Heart right ventricle (tissue), 16 donors: ENCODE measurements at regions not wholly inside any gene's neighbourhood (a gene's known extent, or its start where the extent isn't known, plus 50 kb on each side); places are given as distances from the start of the nearest gene placed in this dataset.

Source experiments
- ATAC-seq, 8 donors: fragments of 200-7000 bp; cut with Tn5 transposase; one replicate each; pipeline ENCODE4 v1.9.1; 2020; ENCODE audit warnings: mild to moderate bottlenecking in 8 of 8, moderate library complexity in 8 of 8, moderate number of reproducible peaks in 1 of 8
- DNase-seq, 2 donors: peaks; one replicate each; pipeline ENCODE4 v3.0.0-alpha.2; 2020
- H3K27ac ChIP-seq, 10 donors: fragments of 200-600 bp; sonication (generic) in 2 of 10; one replicate each; pipeline versions ENCODE4 v1.5.0 to v1.8.0; 2020 to 2022; ENCODE audit warnings: mild to moderate bottlenecking in 3 of 10
- H3K27me3 ChIP-seq, 7 donors: fragments of 200-600 bp; one replicate each; pipeline ENCODE4 v1.8.0; 2021 to 2022; ENCODE audit warnings: mild to moderate bottlenecking in 2 of 7
- H3K36me3 ChIP-seq, 9 donors: fragments of 200-600 bp; sonication (generic) in 1 of 9; one replicate each; pipeline versions ENCODE4 v1.5.0 to v1.8.0; 2020 to 2022; ENCODE audit warnings: mild to moderate bottlenecking in 2 of 9
- H3K4me1 ChIP-seq, 9 donors: fragments of 200-600 bp; sonication (generic) in 1 of 9; one replicate each; pipeline versions ENCODE4 v1.5.0 to v1.8.0; 2020 to 2022; ENCODE audit warnings: mild to moderate bottlenecking in 4 of 9
- H3K4me3 ChIP-seq, 10 donors: fragments of 200-600 bp; sonication (generic) in 2 of 10; one replicate each; pipeline versions ENCODE4 v1.5.0 to v1.8.0; 2020 to 2022; ENCODE audit warnings: mild to moderate bottlenecking in 7 of 10, moderate library complexity in 2 of 10
- H3K9me3 ChIP-seq, 11 donors: fragments of 200-600 bp in 10 of 11; sonication (generic) in 2 of 11; one replicate each; pipeline versions ENCODE4 v1.5.0 to v1.8.0; 2013 to 2022; ENCODE audit warnings: mild to moderate bottlenecking in 2 of 11, control low read depth in 1 of 11, moderate library complexity in 1 of 11
- WGBS, 2 donors: extraction: QIAGEN DNeasy Blood & Tissue Kit; methylation state at CpG; one replicate each; pipeline ENCODE4 v1.1.7; 2013; ENCODE audit warnings: inconsistent platforms in 1 of 2; 5-methylcytosine and 5-hydroxymethylcytosine counted together
- intact Hi-C, 10 donors: fragments of 100-400 bp; cut with DNase I; formaldehyde crosslinking; loops; one replicate each; pipeline versions ENCODE4 v1.11.1 to v1.14.2; 2022
- TF ChIP-seq, protein P1 (sequence below), 9 donors: fragments of 200-600 bp; sonication (generic) in 2 of 9; IDR thresholded peaks; one replicate each; pipeline versions ENCODE4 v1.5.0 to v1.8.0; 2021 to 2022; ENCODE audit warnings: antibody characterized with exemption in 9 of 9, mild to moderate bottlenecking in 5 of 9, moderate library complexity in 1 of 9
- donor health status: Arrhythmogenic right ventricular cardiomyopathy.
- donor health status: ischemic (EF 13 %, LVEDD 7.1; RV severe dilation, severe dysfunction).
- donor health status: healthy with polysubstance abuse.
- donor health status: DM: no; HTN: yes; CAD: no.
- donor health status: DM: no; HTN: no; CAD: no.
- donor health status: ischemic (EF 25% LVEDD 6.9; RV normal size, moderate dysfunction).
- donor health status: ischemic (EF 25% LVEDD 5.7; RV mildly dilated, moderate dysfunction).
- donor health status: healthy.
- donor health status: DM: yes; HTN: yes; CAD: no.
- donor health status: Ischemic cardiomyopathy.
- donor health status: ischemic (EF 35%, LVEDD 5.7; RV mildly dilated, moderate dysfunction).
- donor health status: nonischemic (EF 11% LVEDD 7.7; RV severe dilation, severe dysfunction).
- donor health status: DM: yes; HTN: yes; CAD: no.
- donor health status: PGD.
- donor health status: ischemic (EF 29% LVEDD 5.4; RV normal size, mild dysfunction).
- donor health status: nonischemic (EF 23%, LVEDD 6.1; RV moderate dilation, normal function).

DNA sequence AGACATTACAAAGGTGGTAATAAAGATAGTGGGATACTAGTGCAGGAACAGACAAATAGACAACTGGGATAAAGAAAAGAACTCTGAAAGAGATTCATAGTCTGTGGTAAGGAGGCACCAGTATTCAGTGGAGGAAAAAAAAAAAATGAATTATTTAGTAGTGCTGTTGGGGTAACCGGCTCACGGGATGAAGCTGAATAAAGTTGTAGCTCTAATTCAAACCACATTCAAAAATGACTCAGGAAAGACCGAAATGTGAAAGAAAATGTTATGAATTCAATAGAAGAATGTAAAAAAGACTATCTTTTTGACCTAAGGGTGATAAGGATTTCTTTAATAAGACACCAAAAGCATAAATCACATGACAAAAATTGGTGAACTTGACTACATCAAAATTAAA is 83.1 kb upstream of the HABP2 start:
- WGBS, 2 donors, result 95 to 97% methylated on average over 3 of the region's 3 CpGs
- Histone ChIP-seq H3K27me3 (no peaks in the 10 kb centered on the region), H3K9me3 (no peaks in the 10 kb centered on the region), H3K4me1 (peaks cover 0 to 16% (median 7%) of the 10 kb centered on the region in 9 donors), H3K27ac (no peak overlapping the region), H3K4me3 (no peak overlapping the region), H3K36me3 (no peaks in the 10 kb centered on the region)
- intact Hi-C loops, result no loop called here
- ATAC-seq, result no peak
- TF ChIP-seq, protein P1, sequence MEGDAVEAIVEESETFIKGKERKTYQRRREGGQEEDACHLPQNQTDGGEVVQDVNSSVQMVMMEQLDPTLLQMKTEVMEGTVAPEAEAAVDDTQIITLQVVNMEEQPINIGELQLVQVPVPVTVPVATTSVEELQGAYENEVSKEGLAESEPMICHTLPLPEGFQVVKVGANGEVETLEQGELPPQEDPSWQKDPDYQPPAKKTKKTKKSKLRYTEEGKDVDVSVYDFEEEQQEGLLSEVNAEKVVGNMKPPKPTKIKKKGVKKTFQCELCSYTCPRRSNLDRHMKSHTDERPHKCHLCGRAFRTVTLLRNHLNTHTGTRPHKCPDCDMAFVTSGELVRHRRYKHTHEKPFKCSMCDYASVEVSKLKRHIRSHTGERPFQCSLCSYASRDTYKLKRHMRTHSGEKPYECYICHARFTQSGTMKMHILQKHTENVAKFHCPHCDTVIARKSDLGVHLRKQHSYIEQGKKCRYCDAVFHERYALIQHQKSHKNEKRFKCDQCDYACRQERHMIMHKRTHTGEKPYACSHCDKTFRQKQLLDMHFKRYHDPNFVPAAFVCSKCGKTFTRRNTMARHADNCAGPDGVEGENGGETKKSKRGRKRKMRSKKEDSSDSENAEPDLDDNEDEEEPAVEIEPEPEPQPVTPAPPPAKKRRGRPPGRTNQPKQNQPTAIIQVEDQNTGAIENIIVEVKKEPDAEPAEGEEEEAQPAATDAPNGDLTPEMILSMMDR (IDR thresholded peaks at IDR 0.05), result no peak
- DNase-seq, result no peak

DNA sequence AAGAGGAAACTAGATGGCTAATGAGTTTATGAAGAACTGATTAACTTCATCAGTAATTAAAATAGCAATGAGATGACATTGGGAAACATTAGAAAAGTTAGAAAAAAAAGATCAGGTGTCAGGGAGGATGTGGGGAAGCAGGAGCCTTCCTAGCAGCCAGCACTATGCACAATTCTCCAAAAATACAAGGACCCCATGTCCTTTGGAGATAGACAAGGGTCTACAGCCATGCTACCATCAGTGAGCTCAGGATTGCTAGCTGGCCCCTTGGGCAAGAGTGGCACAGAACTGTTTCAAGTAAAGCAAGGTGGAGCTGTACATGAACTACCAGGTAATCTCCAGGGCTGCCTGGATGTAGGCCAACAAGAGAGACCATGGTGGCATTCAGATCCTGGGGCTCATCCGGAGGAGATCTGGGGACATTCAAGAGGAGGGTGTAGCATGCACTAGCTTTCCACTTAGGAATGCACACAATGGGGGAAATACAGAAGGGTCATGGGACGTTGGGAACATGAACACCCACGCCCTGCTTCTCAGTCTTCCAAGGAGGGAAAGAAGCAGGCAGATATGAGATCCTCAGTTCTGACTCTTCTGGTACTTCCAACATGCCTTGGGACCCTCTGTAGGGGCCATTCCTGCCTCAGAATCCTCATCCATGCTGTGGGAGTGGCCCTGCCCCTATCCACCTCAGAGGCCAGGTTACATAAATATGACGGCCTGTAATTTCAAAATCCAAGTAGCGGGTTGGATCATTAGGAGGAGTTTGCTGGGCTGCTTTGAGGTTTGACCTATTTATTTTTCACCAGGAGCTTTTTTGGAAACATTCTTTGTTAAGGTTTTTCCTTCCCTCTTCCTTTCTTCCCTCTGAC is 82.2 kb upstream of the HABP2 start:
- no peaks in the 10 kb centered on the region for H3K9me3 ChIP-seq
- TF ChIP-seq, protein P1 (IDR thresholded peaks at IDR 0.05), result no peak

DNA sequence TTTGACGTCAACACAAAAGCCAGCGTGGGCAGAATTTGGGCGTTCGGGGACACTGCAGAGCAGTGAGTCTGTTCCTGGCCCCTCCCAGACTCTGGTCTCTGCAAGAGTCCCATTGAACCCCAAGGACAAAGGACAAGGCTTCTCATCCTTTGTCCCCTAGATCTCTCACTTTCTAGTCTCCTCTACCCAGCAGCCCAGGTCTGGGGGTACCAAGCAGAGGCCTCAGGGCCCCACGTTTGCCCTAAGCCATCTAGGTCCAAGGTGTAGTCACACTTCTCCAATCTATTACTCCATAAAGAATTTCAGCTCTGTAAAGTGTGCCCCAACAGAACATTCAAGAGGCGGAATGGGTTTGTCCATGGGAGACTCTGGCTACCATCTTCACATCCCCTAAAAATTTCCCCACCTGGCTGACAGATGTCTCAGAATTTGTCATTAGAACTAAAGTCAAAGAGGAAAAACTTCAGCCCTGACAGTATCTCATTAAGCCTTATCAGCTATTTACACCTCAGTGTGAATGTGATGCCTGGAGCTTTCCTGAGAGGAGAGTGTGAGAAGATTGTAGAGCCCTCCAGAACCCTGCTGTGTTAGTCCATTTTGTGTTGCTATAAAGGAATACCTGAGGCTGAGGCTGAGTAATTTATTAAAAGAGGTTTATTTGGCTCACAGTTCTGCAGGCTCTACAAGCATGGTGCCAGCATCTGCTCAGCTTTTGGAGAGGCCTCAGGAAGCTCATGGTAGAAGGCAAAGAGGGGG is 81.4 kb upstream of the HABP2 start:
- ATAC-seq (no peak), DNase-seq (no peak)
- H3K36me3 ChIP-seq, result no peaks in the 10 kb centered on the region
- intact Hi-C loops, result no loop called here
- H3K27ac ChIP-seq, result no peak overlapping the region
- no peaks in the 10 kb centered on the region for H3K27me3 ChIP-seq
- TF ChIP-seq, protein P1 (IDR thresholded peaks at IDR 0.05), result no peak
- no peak overlapping the region for H3K4me3 ChIP-seq
- peaks cover 0 to 26% (median 14%) of the 10 kb centered on the region in 9 donors for H3K4me1 ChIP-seq
- WGBS, 2 donors, result 83 to 89% methylated on average over 6 of the region's 6 CpGs
- H3K9me3 ChIP-seq, result no peaks in the 10 kb centered on the region

More for the DNA sequence above, 82.2 kb upstream of the HABP2 start:
- H3K36me3 ChIP-seq, result no peaks in the 10 kb centered on the region
- H3K4me3 ChIP-seq, result no peak overlapping the region
- H3K27me3 ChIP-seq, result no peaks in the 10 kb centered on the region
- whole genome bisulfite sequencing, 2 donors, result 86 to 88% methylated on average over 5 of the region's 5 CpGs
- H3K4me1 ChIP-seq, result peaks cover 0 to 24% (median 12%) of the 10 kb centered on the region in 9 donors
- no peak for ATAC-seq
- DNase-seq, result no peak
- intact Hi-C loops, result no loop called here
- no peak overlapping the region for H3K27ac ChIP-seq

GRCh38 chr10:113473011-113473410 is 79.8 kb upstream of the HABP2 start:
- Histone ChIP-seq H3K4me3 (no peak overlapping the region), H3K27ac (no peak overlapping the region), H3K36me3 (no peaks in the 10 kb centered on the region), H3K4me1 (peaks cover 0 to 26% (median 14%) of the 10 kb centered on the region in 9 donors), H3K27me3 (no peaks in the 10 kb centered on the region), H3K9me3 (no peaks in the 10 kb centered on the region)
- DNase-seq, result no peak
- no peak for ATAC-seq
- intact Hi-C loops, result no loop called here
- 72 to 90% methylated on average over 1 of the region's 1 CpG for WGBS, 2 donors
- TF ChIP-seq, protein P1 (IDR thresholded peaks at IDR 0.05), result no peak
